ENCODE measurements at regions not wholly inside any gene's neighbourhood (a gene's known extent, or its start where the extent isn't known, plus 50 kb on each side); places are given as distances from the start of the nearest gene placed in this dataset.

GRCh38 chr6:66699385-66699784 is 992.4 kb upstream of the EYS start:
- no peak for DNase-seq

- DNase-seq, result no peak
Measured at GRCh38 chr6:66689608-66690007, 982.6 kb upstream of the EYS start.

- DNase-seq, result no peak
Measured at GRCh38 chr6:66687611-66688140, 980.6 kb upstream of the EYS start.

GRCh38 chr6:66675906-66676305 is 968.9 kb upstream of the EYS start:
- DNase-seq, result no peak

- DNase-seq, result no peak
Measured at GRCh38 chr6:66664112-66664511, 957.1 kb upstream of the EYS start.

- DNase-seq, result no peak
Measured at GRCh38 chr6:66662721-66663507, 955.9 kb upstream of the EYS start.

- DNase-seq, result no peak
Measured at GRCh38 chr6:66662196-66662595, 955.2 kb upstream of the EYS start.

GRCh38 chr6:66655420-66655819 is 948.4 kb upstream of the EYS start:
- peak in 1 of 5 donors; percentile 11 for DNase-seq

- DNase-seq, result no peak
Measured at GRCh38 chr6:66638518-66638917, 931.5 kb upstream of the EYS start.

GRCh38 chr6:66638099-66638498 is 931.1 kb upstream of the EYS start:
- DNase-seq, result no peak

GRCh38 chr6:66628917-66629316 is 921.9 kb upstream of the EYS start:
- DNase-seq, result no peak

- DNase-seq, result no peak
Measured at GRCh38 chr6:66623050-66623449, 916.0 kb upstream of the EYS start.

GRCh38 chr6:66605971-66606370 is 898.9 kb upstream of the EYS start:
- DNase-seq, result no peak

- DNase-seq, result no peak
Measured at GRCh38 chr6:66605011-66605410, 898.0 kb upstream of the EYS start.

- no peak for DNase-seq
Measured at GRCh38 chr6:66599541-66599940, 892.5 kb upstream of the EYS start.

GRCh38 chr6:66578362-66578761 is 871.3 kb upstream of the EYS start:
- no peak for DNase-seq

- no peak for DNase-seq
Measured at GRCh38 chr6:66568271-66568670, 861.2 kb upstream of the EYS start.

GRCh38 chr6:66561479-66561878 is 854.5 kb upstream of the EYS start:
- DNase-seq, result no peak

- DNase-seq, result no peak
Measured at GRCh38 chr6:66558189-66558588, 851.2 kb upstream of the EYS start.

- DNase-seq, result no peak
Measured at GRCh38 chr6:66556936-66557335, 849.9 kb upstream of the EYS start.

- DNase-seq, result no peak
Measured at GRCh38 chr6:66555082-66555481, 848.1 kb upstream of the EYS start.

GRCh38 chr6:66553441-66553840 is 846.4 kb upstream of the EYS start:
- no peak for DNase-seq

GRCh38 chr6:66538551-66539135 is 831.6 kb upstream of the EYS start:
- DNase-seq, result no peak

- DNase-seq, result no peak
Measured at GRCh38 chr6:66533921-66534404, 826.9 kb upstream of the EYS start.

Data from T-helper 1 cell (primary cell).